Osteoblast (primary cell): ENCODE measurements at regions not wholly inside any gene's neighbourhood (a gene's known extent, or its start where the extent isn't known, plus 50 kb on each side); places are given as distances from the start of the nearest gene placed in this dataset.

Experiments
- DNase-seq: peaks from one replicate; pipeline ENCODE4 v3.0.0; 2011; ENCODE audit warnings: low spot score, mixed read lengths; ENCODE audit not compliant: insufficient read length; ENCODE audit errors: missing footprints
- H2AFZ ChIP-seq: 2 replicates; pipeline ENCODE4 v1.6.0; 2011; ENCODE audit warnings: mild to moderate bottlenecking, low read length
- H3K27ac ChIP-seq: 2 replicates; pipeline ENCODE4 v1.5.1; 2011; ENCODE audit warnings: mild to moderate bottlenecking, low read depth, low read length, moderate library complexity
- H3K27me3 ChIP-seq: 2 replicates; pipeline ENCODE4 v1.6.0; 2012; ENCODE audit warnings: mild to moderate bottlenecking, control low read depth, inconsistent platforms, low read length, moderate library complexity; ENCODE audit not compliant: insufficient read depth
- H3K36me3 ChIP-seq: 2 replicates; pipeline ENCODE4 v1.5.1; 2011; ENCODE audit warnings: mild to moderate bottlenecking, low read length, control low read depth, moderate library complexity; ENCODE audit not compliant: insufficient read depth
- H3K4me1 ChIP-seq: 2 replicates; pipeline ENCODE4 v1.5.1; 2011; ENCODE audit warnings: mild to moderate bottlenecking, low read length, control low read depth, moderate library complexity; ENCODE audit not compliant: insufficient read depth
- H3K4me2 ChIP-seq: 2 replicates; pipeline ENCODE4 v1.6.0; 2011; ENCODE audit warnings: mild to moderate bottlenecking, low read length; ENCODE audit not compliant: insufficient read depth
- H3K4me3 ChIP-seq: fragments of 200-600 bp; sonication (generic); 3 replicates; pipeline ENCODE4 v1.5.1; 2012; ENCODE audit warnings: mild to moderate bottlenecking, low read length, inconsistent platforms; ENCODE audit not compliant: insufficient read depth
- H3K79me2 ChIP-seq: 2 replicates; pipeline ENCODE4 v1.6.0; 2012; ENCODE audit warnings: mild to moderate bottlenecking, low read length, control low read depth, inconsistent platforms; ENCODE audit not compliant: insufficient read depth
- H3K9me3 ChIP-seq: 2 replicates; pipeline ENCODE4 v1.5.1; 2011; ENCODE audit warnings: low read depth, low read length, control low read depth
- H4K20me1 ChIP-seq: 2 replicates; pipeline ENCODE4 v1.6.0; 2012; ENCODE audit warnings: mild to moderate bottlenecking, low read length, control low read depth; ENCODE audit not compliant: insufficient read depth
- TF ChIP-seq, protein P1 (sequence below): IDR thresholded peaks from 2 replicates; pipeline ENCODE4 v1.5.1; 2011; ENCODE audit warnings: mild to moderate bottlenecking, low read depth, low read length, moderate library complexity; ENCODE audit errors: extremely low read depth

DNA sequence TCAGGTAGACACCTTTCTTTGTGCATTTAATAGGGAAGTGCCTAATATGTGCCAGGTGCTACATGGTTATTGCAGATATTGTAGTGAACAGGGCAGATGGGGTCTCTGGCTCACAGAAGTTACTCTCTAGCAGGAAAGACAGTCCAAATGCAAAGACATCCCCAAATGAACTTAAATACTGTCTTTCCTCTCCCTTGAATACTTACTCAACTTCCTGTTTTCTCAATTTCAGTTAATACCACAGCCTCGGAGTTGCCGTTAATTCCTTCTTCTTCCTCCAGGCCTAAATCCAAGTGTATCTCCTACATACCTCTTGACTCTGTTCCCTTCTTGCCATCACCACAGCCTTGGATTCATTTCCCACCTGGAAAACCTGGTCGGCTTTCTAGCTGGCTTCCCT lies 134.3 kb upstream of the SESN3 start:
- H3K4me1 ChIP-seq, result peaks cover 15% of the 10 kb centered on the region
- H3K4me2 ChIP-seq, result no peak overlapping the region
- TF ChIP-seq, protein P1, sequence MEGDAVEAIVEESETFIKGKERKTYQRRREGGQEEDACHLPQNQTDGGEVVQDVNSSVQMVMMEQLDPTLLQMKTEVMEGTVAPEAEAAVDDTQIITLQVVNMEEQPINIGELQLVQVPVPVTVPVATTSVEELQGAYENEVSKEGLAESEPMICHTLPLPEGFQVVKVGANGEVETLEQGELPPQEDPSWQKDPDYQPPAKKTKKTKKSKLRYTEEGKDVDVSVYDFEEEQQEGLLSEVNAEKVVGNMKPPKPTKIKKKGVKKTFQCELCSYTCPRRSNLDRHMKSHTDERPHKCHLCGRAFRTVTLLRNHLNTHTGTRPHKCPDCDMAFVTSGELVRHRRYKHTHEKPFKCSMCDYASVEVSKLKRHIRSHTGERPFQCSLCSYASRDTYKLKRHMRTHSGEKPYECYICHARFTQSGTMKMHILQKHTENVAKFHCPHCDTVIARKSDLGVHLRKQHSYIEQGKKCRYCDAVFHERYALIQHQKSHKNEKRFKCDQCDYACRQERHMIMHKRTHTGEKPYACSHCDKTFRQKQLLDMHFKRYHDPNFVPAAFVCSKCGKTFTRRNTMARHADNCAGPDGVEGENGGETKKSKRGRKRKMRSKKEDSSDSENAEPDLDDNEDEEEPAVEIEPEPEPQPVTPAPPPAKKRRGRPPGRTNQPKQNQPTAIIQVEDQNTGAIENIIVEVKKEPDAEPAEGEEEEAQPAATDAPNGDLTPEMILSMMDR, result no peak
- H4K20me1 ChIP-seq, result no peaks in the 10 kb centered on the region
- no peak for DNase-seq
- no peak overlapping the region for H3K27ac ChIP-seq
- no peaks in the 10 kb centered on the region for H3K36me3 ChIP-seq
- H3K4me3 ChIP-seq, result no peak overlapping the region
- no peak overlapping the region for H2AFZ ChIP-seq
- H3K9me3 ChIP-seq, result no peaks in the 10 kb centered on the region
- no peaks in the 10 kb centered on the region for H3K27me3 ChIP-seq
- H3K79me2 ChIP-seq, result no peaks in the 10 kb centered on the region

DNA sequence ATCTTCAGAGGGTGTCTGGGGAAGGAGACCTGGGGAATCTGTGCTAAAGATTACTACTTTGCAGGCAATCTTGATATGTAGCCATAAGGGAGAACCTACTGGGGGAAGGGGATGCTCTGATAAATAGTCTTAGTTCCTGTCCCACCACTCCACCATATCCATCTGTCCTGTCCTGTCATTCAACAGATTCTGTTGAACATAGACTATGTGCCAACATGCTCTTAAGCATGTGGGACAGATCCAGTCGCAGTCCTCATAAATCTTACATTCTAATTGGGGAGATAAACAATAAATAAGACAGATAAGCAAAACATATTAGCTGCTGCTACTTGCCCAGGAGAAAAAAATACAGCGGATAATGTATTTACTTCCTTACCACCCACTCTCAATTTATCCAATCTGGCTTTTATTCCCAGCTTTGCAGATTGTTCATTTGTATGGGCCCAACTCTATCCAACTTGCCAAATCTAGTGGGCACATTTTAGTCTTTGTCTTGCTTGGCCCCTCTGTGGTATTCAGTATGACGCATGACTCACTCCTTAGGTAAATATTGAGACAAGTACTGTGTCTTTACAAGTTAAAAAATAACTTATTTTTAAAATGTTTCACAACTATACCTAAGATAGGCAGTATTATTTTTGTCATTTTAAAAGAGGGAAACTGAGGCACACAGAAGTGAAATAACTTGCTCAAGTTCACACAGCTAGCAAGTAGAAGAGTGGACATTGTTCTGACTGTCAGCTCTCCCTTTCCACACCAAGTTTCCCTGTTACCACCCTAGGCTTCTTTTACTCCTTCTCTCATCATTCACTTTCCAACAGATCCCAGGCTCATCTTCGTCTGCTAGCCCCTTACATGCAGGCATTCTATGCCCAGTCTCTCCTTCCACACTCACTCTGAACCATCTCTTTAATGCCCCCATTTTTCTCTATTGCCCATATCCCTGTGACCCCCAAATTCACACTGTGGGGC lies 133.6 kb upstream of the SESN3 start:
- no peak overlapping the region for H3K4me2 ChIP-seq
- peak; percentile 32 for DNase-seq
- TF ChIP-seq, protein P1, result no peak

DNA sequence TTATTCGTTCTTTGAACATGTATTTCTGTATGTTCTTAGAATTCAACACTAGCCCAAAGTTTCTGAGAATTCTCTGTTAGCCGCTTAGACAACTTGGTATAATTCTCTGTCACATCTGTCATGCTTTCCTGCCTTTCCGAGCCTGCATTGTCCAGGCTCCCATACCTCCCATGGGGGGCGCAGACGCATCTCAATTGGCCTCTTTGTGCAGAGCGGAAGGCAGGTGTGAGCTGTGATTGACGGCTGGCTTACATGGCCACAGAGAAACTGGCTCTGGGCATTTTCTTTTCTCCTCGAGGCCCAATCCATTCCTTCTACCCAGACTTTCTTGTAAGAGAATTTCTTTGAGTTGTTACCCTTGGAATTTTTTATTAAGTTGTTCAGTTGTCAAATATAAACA lies 132.7 kb upstream of the SESN3 start:
- Histone ChIP-seq H3K79me2 (no peaks in the 10 kb centered on the region), H3K9me3 (no peaks in the 10 kb centered on the region), H3K4me1 (peaks cover 15% of the 10 kb centered on the region), H3K4me3 (no peak overlapping the region), H3K27ac (no peak overlapping the region), H4K20me1 (no peaks in the 10 kb centered on the region), H3K27me3 (no peaks in the 10 kb centered on the region), H2AFZ (no peak overlapping the region), H3K36me3 (no peaks in the 10 kb centered on the region), H3K4me2 (no peak overlapping the region)
- TF ChIP-seq, protein P1, result no peak
- DNase-seq, result no peak

More for the DNA sequence above, 133.6 kb upstream of the SESN3 start:
- Histone ChIP-seq H3K27ac (no peak overlapping the region), H2AFZ (no peak overlapping the region), H3K9me3 (no peaks in the 10 kb centered on the region), H3K27me3 (no peaks in the 10 kb centered on the region), H4K20me1 (no peaks in the 10 kb centered on the region), H3K4me1 (peaks cover 15% of the 10 kb centered on the region), H3K4me3 (no peak overlapping the region), H3K36me3 (no peaks in the 10 kb centered on the region), H3K79me2 (no peaks in the 10 kb centered on the region)

DNA sequence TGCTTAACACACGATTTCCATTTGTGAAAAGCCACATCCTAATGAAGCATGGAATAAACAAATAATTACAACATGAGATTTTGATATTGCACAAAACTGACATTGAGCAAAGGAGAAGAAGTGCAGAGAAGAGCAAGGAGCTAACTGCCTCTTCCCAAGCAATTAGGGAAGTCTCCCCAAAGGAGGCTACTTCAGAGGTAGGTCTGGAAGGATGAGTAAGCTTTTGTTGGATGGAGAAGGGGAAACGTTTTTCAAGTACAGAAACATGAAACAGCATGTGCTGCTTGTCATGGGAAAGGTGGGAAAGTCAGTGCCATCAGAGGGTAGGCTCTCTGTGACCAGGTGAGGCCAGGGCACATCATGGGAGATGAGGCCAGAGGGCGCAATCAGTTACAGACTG lies 132.2 kb upstream of the SESN3 start:
- H3K27me3 ChIP-seq, result no peaks in the 10 kb centered on the region

More for the DNA sequence above, 132.2 kb upstream of the SESN3 start:
- Histone ChIP-seq H3K36me3 (no peaks in the 10 kb centered on the region), H2AFZ (no peak overlapping the region), H3K4me3 (no peak overlapping the region), H3K27ac (no peak overlapping the region), H3K4me2 (no peak overlapping the region), H3K9me3 (no peaks in the 10 kb centered on the region), H4K20me1 (no peaks in the 10 kb centered on the region), H3K79me2 (no peaks in the 10 kb centered on the region), H3K4me1 (peaks cover 15% of the 10 kb centered on the region)
- TF ChIP-seq, protein P1, result no peak
- DNase-seq, result no peak
